Smooth muscle cell (in vitro differentiated cells): ENCODE measurements at regions not wholly inside any gene's neighbourhood (a gene's known extent, or its start where the extent isn't known, plus 50 kb on each side); places are given as distances from the start of the nearest gene placed in this dataset.

ENCODE experiments used
- DNase-seq: peaks from one replicate; lab custom pipeline; 2025; ENCODE audit not compliant: unreplicated experiment; lab: John Stamatoyannopoulos, UW
- H2AFZ ChIP-seq: fragments of 200-600 bp; sonication (generic); 2 replicates; pipeline ENCODE4 v1.6.0; 2016; ENCODE audit warnings: antibody characterized with exemption, low read depth, mild to moderate bottlenecking
- H3F3A ChIP-seq: fragments of 200-600 bp; sonication (generic); 2 replicates; pipeline ENCODE4 v1.6.0; 2017; ENCODE audit warnings: antibody characterized with exemption, low read depth
- H3K27ac ChIP-seq: fragments of 200-600 bp; sonication (generic); 2 replicates; pipeline ENCODE4 v1.5.1; 2016; ENCODE audit warnings: low read depth, mild to moderate bottlenecking
- H3K27me3 ChIP-seq: fragments of 200-600 bp; sonication (generic); 2 replicates; pipeline ENCODE4 v1.6.1; 2016; ENCODE audit warnings: low read depth, mild to moderate bottlenecking
- H3K36me3 ChIP-seq: fragments of 200-600 bp; sonication (generic); 2 replicates; pipeline ENCODE4 v1.5.1; 2016; ENCODE audit warnings: low read depth
- H3K4me1 ChIP-seq: fragments of 200-600 bp; sonication (generic); 2 replicates; pipeline ENCODE4 v1.5.1; 2016; ENCODE audit warnings: low read depth
- H3K4me2 ChIP-seq: fragments of 200-600 bp; sonication (generic); 2 replicates; pipeline ENCODE4 v1.6.0; 2016; ENCODE audit warnings: mild to moderate bottlenecking
- H3K4me3 ChIP-seq: fragments of 200-600 bp; sonication (generic); 2 replicates; pipeline ENCODE4 v1.5.1; 2016; ENCODE audit warnings: mild to moderate bottlenecking
- H3K79me2 ChIP-seq: fragments of 200-600 bp; sonication (generic); 2 replicates; pipeline ENCODE4 v1.6.0; 2016; ENCODE audit warnings: low read depth, mild to moderate bottlenecking
- H3K9ac ChIP-seq: fragments of 200-600 bp; sonication (generic); 2 replicates; pipeline ENCODE4 v1.6.0; 2016; ENCODE audit warnings: low read depth
- H3K9me3 ChIP-seq: fragments of 200-600 bp; sonication (generic); replicated peaks from 2 replicates; pipeline ENCODE4 v1.5.1; 2016; ENCODE audit warnings: low read depth
- H4K20me1 ChIP-seq: fragments of 200-600 bp; sonication (generic); 2 replicates; pipeline ENCODE4 v1.6.0; 2016; ENCODE audit warnings: low read depth
- WGBS: methylation state at CpG from one replicate; pipeline ENCODE4 v1.1.7; 2016; ENCODE audit warnings: low lambda C conversion rate; 5-methylcytosine and 5-hydroxymethylcytosine counted together
- TF ChIP-seq, protein P1 (sequence below): fragments of 200-600 bp; sonication (generic); IDR thresholded peaks from 2 replicates; pipeline ENCODE4 v1.5.1; 2017; ENCODE audit warnings: borderline replicate concordance, mild to moderate bottlenecking, antibody characterized with exemption; ENCODE audit not compliant: insufficient read depth, poor library complexity, severe bottlenecking

GRCh38 chr4:179492260-179493080, 2050.2 kb upstream of the AGA start:
- Histone ChIP-seq H3K27ac (no peak overlapping the region), H3K79me2 (no peaks in the 10 kb centered on the region), H3K36me3 (no peaks in the 10 kb centered on the region), H3K9me3 (no peaks in the 10 kb centered on the region), H4K20me1 (no peaks in the 10 kb centered on the region), H3K27me3 (no peaks in the 10 kb centered on the region), H3K4me1 (no peaks in the 10 kb centered on the region), H2AFZ (no peak overlapping the region), H3K9ac (no peak overlapping the region), H3K4me2 (no peak overlapping the region), H3K4me3 (no peak overlapping the region), H3F3A (no peaks in the 10 kb centered on the region)
- no peak for DNase-seq
- TF ChIP-seq, protein P1, sequence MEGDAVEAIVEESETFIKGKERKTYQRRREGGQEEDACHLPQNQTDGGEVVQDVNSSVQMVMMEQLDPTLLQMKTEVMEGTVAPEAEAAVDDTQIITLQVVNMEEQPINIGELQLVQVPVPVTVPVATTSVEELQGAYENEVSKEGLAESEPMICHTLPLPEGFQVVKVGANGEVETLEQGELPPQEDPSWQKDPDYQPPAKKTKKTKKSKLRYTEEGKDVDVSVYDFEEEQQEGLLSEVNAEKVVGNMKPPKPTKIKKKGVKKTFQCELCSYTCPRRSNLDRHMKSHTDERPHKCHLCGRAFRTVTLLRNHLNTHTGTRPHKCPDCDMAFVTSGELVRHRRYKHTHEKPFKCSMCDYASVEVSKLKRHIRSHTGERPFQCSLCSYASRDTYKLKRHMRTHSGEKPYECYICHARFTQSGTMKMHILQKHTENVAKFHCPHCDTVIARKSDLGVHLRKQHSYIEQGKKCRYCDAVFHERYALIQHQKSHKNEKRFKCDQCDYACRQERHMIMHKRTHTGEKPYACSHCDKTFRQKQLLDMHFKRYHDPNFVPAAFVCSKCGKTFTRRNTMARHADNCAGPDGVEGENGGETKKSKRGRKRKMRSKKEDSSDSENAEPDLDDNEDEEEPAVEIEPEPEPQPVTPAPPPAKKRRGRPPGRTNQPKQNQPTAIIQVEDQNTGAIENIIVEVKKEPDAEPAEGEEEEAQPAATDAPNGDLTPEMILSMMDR = no peak
- 94% methylated on average over 3 of the region's 3 CpGs for WGBS

DNA sequence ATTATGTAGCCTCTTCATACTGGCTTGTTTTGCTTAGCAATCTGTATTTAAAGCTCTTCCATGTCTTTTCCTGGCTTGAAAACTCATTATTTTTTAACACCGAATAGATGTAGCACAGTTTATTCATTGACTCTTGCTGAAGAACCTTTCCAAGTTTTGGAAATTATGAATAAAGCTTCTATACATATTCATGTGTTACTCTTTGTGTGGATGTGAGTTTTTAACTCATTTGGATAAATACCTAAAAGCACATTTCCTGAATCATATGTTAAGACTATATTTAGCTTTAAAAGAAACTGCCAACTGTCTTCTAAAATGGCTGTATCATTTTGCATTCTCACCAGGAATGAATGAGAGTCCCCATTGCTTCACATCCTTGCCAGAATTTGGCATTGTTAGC, 2061.7 kb upstream of the AGA start:
- WGBS = 94% methylated on average over 1 of the region's 1 CpG
- Histone ChIP-seq H3K4me2 (no peak overlapping the region), H3K27me3 (no peaks in the 10 kb centered on the region), H3K27ac (no peak overlapping the region), H3K9ac (no peak overlapping the region), H3K9me3 (no peaks in the 10 kb centered on the region), H3K4me1 (no peaks in the 10 kb centered on the region), H3K4me3 (no peak overlapping the region), H3K79me2 (no peaks in the 10 kb centered on the region), H2AFZ (no peak overlapping the region), H3K36me3 (no peaks in the 10 kb centered on the region), H4K20me1 (no peaks in the 10 kb centered on the region), H3F3A (no peaks in the 10 kb centered on the region)
- no peak for DNase-seq
- TF ChIP-seq, protein P1 = no peak

DNA sequence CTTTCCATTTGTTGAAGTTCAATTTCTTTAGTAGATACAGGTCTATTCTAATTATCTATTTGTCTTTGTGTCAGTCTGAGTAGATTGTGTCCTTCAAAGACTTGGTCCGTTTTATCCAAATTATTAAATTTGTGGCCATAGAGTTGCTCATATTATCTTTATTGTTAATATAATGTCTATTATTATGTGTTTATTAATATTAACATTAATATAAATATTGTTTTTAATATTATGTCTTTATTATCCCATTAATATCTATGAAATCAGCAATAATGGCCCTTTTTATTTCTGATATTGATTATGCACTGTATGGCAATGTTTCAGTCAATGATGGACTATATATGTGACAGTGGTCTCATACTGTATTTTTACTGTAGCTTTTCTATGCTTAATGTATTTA, 2067.3 kb upstream of the AGA start:
- 85% methylated on average over 1 of the region's 1 CpG for WGBS
- TF ChIP-seq, protein P1 = no peak
- H3K4me3 ChIP-seq = no peak overlapping the region

DNA sequence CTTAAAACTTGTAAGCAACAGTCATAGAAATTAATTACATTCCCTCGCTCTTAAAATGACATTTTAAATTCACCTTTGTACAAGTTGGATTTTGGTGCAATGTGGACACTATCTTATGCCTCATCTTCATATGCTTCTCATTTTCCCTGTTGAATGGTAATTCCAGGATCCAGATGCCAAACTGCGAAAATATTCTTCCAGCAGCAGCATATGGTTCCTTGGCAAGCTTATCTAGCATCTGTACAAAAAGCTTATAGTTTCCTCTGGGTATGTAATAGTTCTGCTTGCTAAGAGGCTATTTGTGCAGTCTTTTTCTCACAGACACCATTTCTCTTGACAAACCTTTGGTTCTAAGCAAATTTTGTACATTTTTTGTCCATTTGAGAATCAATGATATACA, 2079.7 kb upstream of the AGA start:
- no peak overlapping the region for H3K4me2 ChIP-seq
- no peaks in the 10 kb centered on the region for H3K36me3 ChIP-seq
- DNase-seq = no peak
- H3K27me3 ChIP-seq = no peaks in the 10 kb centered on the region
- no peak overlapping the region for H3K27ac ChIP-seq
- H3K4me3 ChIP-seq = no peak overlapping the region
- no peaks in the 10 kb centered on the region for H4K20me1 ChIP-seq
- H3F3A ChIP-seq = no peaks in the 10 kb centered on the region
- no peaks in the 10 kb centered on the region for H3K4me1 ChIP-seq
- no peak overlapping the region for H3K9ac ChIP-seq
- WGBS = 96% methylated on average over 2 of the region's 2 CpGs
- no peaks in the 10 kb centered on the region for H3K79me2 ChIP-seq
- no peak overlapping the region for H2AFZ ChIP-seq
- TF ChIP-seq, protein P1 = no peak
- no peaks in the 10 kb centered on the region for H3K9me3 ChIP-seq

More for the DNA sequence above, 2067.3 kb upstream of the AGA start:
- H4K20me1 ChIP-seq = no peaks in the 10 kb centered on the region
- no peaks in the 10 kb centered on the region for H3K27me3 ChIP-seq
- H3K9ac ChIP-seq = no peak overlapping the region
- H3F3A ChIP-seq = no peaks in the 10 kb centered on the region
- H3K27ac ChIP-seq = no peak overlapping the region
- no peaks in the 10 kb centered on the region for H3K36me3 ChIP-seq
- no peaks in the 10 kb centered on the region for H3K4me1 ChIP-seq
- H3K9me3 ChIP-seq = no peaks in the 10 kb centered on the region
- H3K4me2 ChIP-seq = no peak overlapping the region
- DNase-seq = no peak
- H2AFZ ChIP-seq = no peak overlapping the region
- H3K79me2 ChIP-seq = no peaks in the 10 kb centered on the region
